Panc1 (cell line): ENCODE measurements at regions not wholly inside any gene's neighbourhood (a gene's known extent, or its start where the extent isn't known, plus 50 kb on each side); places are given as distances from the start of the nearest gene placed in this dataset.

Experiments used
- ATAC-seq: fragments of 200-7000 bp; cut with Tn5 transposase; 2 replicates; pipeline ENCODE4 v1.9.1; 2020; ENCODE audit warnings: mild to moderate bottlenecking, moderate library complexity
- BruUV-seq: library from RNA; stranded (reverse); fragments of 400-500 nt; replicated peaks from 2 replicates; lab custom pipeline; 2021; lab: Mats Ljungman, UMichigan
- CTCF ChIA-PET: fragments of 300-600 bp; sonication (Branson Sonifier 250); formaldehyde crosslinking; loops from one replicate; lab custom pipeline; 2022; ENCODE audit warnings: antibody characterized with exemption; lab: Charles Lee
- POLR2A ChIA-PET: fragments of 300-600 bp; sonication (Branson Sonifier 250); formaldehyde crosslinking; loops from one replicate; lab custom pipeline; 2022; ENCODE audit warnings: antibody characterized with exemption; lab: Charles Lee
- DNase-seq: peaks from one replicate; pipeline ENCODE4 v3.0.0-alpha.2; 2010; ENCODE audit warnings: low read depth, low spot score
- H3K27ac ChIP-seq: 2 replicates; pipeline ENCODE4 v1.5.1; 2011; ENCODE audit warnings: mild to moderate bottlenecking, low read length, inconsistent platforms
- H3K27me3 ChIP-seq: fragments of 200-500 bp; sonication (Bioruptor generic); 2 replicates; pipeline ENCODE4 v1.6.0; 2014; ENCODE audit warnings: low read length, inconsistent platforms; ENCODE audit not compliant: control insufficient read depth, insufficient read depth
- H3K36me3 ChIP-seq: fragments of 200-500 bp; sonication (Bioruptor generic); 2 replicates; pipeline ENCODE4 v1.5.1; 2014; ENCODE audit warnings: inconsistent platforms, mild to moderate bottlenecking, low read length, moderate library complexity; ENCODE audit not compliant: control insufficient read depth, insufficient read depth
- H3K4me1 ChIP-seq: 2 replicates; pipeline ENCODE4 v1.5.1; 2011; ENCODE audit warnings: inconsistent platforms, mild to moderate bottlenecking, low read length, moderate library complexity; ENCODE audit not compliant: control insufficient read depth, insufficient read depth
- H3K4me3 ChIP-seq, 2 experiments: 2 replicates each; pipeline ENCODE4 v1.5.1; 2011 to 2012; ENCODE audit warnings: low read depth in 2 of 2, low read length in 2 of 2, mild to moderate bottlenecking in 2 of 2, inconsistent platforms in 1 of 2, moderate library complexity in 1 of 2
- H3K9me3 ChIP-seq: fragments of 200-500 bp; sonication (Bioruptor generic); 2 replicates; pipeline ENCODE4 v1.5.1; 2014; ENCODE audit warnings: low read depth, mild to moderate bottlenecking, inconsistent platforms, low read length, moderate library complexity; ENCODE audit not compliant: control insufficient read depth, insufficient read depth
- POLR2AphosphoS5 ChIP-seq: IDR thresholded peaks from 2 replicates; pipeline ENCODE4 v1.6.1; 2012; ENCODE audit warnings: mild to moderate bottlenecking, low read depth, low read length, moderate library complexity
- REST ChIP-seq, 2 experiments: IDR thresholded peaks; 2 replicates each; pipeline ENCODE4 v1.6.1; 2011 to 2012; ENCODE audit warnings: low read depth in 2 of 2, control low read depth in 1 of 2, low read length in 1 of 2, mild to moderate bottlenecking in 1 of 2, moderate library complexity in 1 of 2; ENCODE audit not compliant: insufficient read depth in 1 of 2
- SIN3A ChIP-seq: IDR thresholded peaks from 2 replicates; pipeline ENCODE4 v1.6.1; 2012; ENCODE audit warnings: low read depth, mild to moderate bottlenecking, low read length, moderate library complexity, borderline replicate concordance; ENCODE audit not compliant: insufficient read depth
- TCF7L2 ChIP-seq: IDR thresholded peaks from 2 replicates; pipeline ENCODE4 v1.6.1; 2011; ENCODE audit warnings: mild to moderate bottlenecking, low read depth, low read length, inconsistent platforms
- in situ Hi-C: cut with HindIII; loops from 2 replicates; pipeline ENCODE4 v1.10.0; 2016; ENCODE audit warnings: low sequenced_read_pairs, low pct_unique_long_range_greater_than_20kb
- intact Hi-C: fragments of 100-400 bp; cut with micrococcal nuclease; formaldehyde crosslinking; loops from one replicate; pipeline ENCODE4 v1.10.0; 2022; ENCODE audit not compliant: unreplicated experiment
- TF ChIP-seq, protein P1 (sequence below): fragments of 450-650 bp; IDR thresholded peaks from 2 replicates; pipeline ENCODE4 v1.5.1; 2017; ENCODE audit warnings: mild to moderate bottlenecking

DNA sequence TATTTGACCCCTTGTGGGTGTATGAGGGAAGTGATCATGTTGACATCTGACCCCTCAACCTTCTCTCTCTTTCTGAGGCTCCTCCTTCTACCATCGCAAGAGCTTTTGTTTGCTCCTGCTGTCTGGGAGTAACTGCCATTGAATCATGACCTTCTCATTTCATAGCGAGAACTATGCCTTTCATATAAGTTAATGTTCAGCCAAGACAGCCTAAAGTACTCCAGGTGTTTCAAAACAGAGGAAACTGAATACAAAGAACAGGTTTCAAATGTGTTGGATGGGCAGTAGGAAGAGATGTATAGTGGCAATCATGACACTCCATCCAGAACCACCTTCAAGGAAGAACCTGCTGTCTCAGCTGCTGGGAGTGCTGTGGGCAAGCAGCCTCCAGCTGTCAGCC is 403.1 kb downstream of the MID1IP1 start:
- no TSS peak for BruUV-seq
- POLR2A ChIA-PET, result no interaction called here

GRCh38 chrX:39204945-39205344 is 403.7 kb downstream of the MID1IP1 start:
- in situ Hi-C loops, result no loop called here
- Histone ChIP-seq H3K9me3 (no peaks in the 10 kb centered on the region), H3K27ac (no peak overlapping the region), H3K4me3 (no peak overlapping the region), H3K27me3 (no peaks in the 10 kb centered on the region), H3K36me3 (no peaks in the 10 kb centered on the region), H3K4me1 (no peaks in the 10 kb centered on the region)
- no peak for DNase-seq
- intact Hi-C loops, result no loop called here
- TF ChIP-seq, protein P1, sequence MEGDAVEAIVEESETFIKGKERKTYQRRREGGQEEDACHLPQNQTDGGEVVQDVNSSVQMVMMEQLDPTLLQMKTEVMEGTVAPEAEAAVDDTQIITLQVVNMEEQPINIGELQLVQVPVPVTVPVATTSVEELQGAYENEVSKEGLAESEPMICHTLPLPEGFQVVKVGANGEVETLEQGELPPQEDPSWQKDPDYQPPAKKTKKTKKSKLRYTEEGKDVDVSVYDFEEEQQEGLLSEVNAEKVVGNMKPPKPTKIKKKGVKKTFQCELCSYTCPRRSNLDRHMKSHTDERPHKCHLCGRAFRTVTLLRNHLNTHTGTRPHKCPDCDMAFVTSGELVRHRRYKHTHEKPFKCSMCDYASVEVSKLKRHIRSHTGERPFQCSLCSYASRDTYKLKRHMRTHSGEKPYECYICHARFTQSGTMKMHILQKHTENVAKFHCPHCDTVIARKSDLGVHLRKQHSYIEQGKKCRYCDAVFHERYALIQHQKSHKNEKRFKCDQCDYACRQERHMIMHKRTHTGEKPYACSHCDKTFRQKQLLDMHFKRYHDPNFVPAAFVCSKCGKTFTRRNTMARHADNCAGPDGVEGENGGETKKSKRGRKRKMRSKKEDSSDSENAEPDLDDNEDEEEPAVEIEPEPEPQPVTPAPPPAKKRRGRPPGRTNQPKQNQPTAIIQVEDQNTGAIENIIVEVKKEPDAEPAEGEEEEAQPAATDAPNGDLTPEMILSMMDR, result no peak
- TF ChIP-seq SIN3A (no peak), POLR2AphosphoS5 (no peak), TCF7L2 (no peak), REST (IDR thresholded peaks at IDR 0.05; ENCODE audit: insufficient read depth in 1 of 2, low read depth in 2 of 2, low read length in 1 of 2) (no peak)
- BruUV-seq, result no TSS peak
- CTCF ChIA-PET, result no interaction called here
- ATAC-seq, result no peak
- POLR2A ChIA-PET, result no interaction called here

More for the DNA sequence above, 403.1 kb downstream of the MID1IP1 start:
- ATAC-seq, result no peak
- in situ Hi-C loops, result no loop called here
- CTCF ChIA-PET, result no interaction called here
- Histone ChIP-seq H3K4me1 (no peaks in the 10 kb centered on the region), H3K36me3 (no peaks in the 10 kb centered on the region), H3K9me3 (no peaks in the 10 kb centered on the region), H3K4me3 (no peak overlapping the region), H3K27me3 (no peaks in the 10 kb centered on the region), H3K27ac (no peak overlapping the region)
- TF ChIP-seq, protein P1, result no peak
- TF ChIP-seq POLR2AphosphoS5, result no peak
- no peak for TF ChIP-seq REST (IDR thresholded peaks at IDR 0.05; ENCODE audit: insufficient read depth in 1 of 2, low read depth in 2 of 2, low read length in 1 of 2)
- TF ChIP-seq TCF7L2, result no peak
- no peak for TF ChIP-seq SIN3A
- intact Hi-C loops, result no loop called here
- DNase-seq, result no peak
